ENCODE measurements at regions not wholly inside any gene's neighbourhood (a gene's known extent, or its start where the extent isn't known, plus 50 kb on each side); places are given as distances from the start of the nearest gene placed in this dataset.

DNA sequence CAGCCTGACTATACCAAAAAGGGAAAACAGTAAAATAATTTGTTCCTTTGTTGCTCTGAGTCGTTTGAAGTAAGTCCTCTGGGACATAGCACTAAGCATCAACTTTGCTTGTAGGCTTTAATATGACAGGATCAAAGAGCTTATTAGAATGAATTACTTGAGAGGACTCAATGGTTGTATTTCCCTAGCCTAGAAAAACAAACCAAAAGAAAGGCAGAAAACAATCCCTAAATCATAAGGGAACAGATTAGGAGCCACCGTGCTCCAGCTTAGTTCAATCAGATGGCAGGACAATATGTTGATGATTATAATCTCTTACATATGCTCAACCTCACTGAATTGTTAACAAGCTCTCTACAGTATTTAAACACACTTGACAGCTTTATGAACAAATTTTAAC, 988.4 kb downstream of the FLRT2 start:
- TF ChIP-seq, protein P1, sequence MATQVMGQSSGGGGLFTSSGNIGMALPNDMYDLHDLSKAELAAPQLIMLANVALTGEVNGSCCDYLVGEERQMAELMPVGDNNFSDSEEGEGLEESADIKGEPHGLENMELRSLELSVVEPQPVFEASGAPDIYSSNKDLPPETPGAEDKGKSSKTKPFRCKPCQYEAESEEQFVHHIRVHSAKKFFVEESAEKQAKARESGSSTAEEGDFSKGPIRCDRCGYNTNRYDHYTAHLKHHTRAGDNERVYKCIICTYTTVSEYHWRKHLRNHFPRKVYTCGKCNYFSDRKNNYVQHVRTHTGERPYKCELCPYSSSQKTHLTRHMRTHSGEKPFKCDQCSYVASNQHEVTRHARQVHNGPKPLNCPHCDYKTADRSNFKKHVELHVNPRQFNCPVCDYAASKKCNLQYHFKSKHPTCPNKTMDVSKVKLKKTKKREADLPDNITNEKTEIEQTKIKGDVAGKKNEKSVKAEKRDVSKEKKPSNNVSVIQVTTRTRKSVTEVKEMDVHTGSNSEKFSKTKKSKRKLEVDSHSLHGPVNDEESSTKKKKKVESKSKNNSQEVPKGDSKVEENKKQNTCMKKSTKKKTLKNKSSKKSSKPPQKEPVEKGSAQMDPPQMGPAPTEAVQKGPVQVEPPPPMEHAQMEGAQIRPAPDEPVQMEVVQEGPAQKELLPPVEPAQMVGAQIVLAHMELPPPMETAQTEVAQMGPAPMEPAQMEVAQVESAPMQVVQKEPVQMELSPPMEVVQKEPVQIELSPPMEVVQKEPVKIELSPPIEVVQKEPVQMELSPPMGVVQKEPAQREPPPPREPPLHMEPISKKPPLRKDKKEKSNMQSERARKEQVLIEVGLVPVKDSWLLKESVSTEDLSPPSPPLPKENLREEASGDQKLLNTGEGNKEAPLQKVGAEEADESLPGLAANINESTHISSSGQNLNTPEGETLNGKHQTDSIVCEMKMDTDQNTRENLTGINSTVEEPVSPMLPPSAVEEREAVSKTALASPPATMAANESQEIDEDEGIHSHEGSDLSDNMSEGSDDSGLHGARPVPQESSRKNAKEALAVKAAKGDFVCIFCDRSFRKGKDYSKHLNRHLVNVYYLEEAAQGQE (IDR thresholded peaks at IDR 0.05; ENCODE audit: insufficient read depth in 1 of 2, low read depth in 2 of 2, low read length in 2 of 2) = no peak
- TF ChIP-seq TAF1 (IDR thresholded peaks at IDR 0.05; ENCODE audit: borderline replicate concordance, insufficient read depth, low read length) (no peak), POLR2AphosphoS5 (IDR thresholded peaks at IDR 0.05; ENCODE audit: low read depth, low read length) (no peak), SIN3A (IDR thresholded peaks at IDR 0.05; ENCODE audit: borderline replicate concordance, insufficient read depth, low read length) (no peak), FOXP2 (optimal IDR thresholded peaks at IDR 0.05; ENCODE audit: borderline replicate concordance, extremely low read depth, extremely low read length, insufficient read depth) (no peak)

Data from PFSK-1 (cell line).